Subcutaneous abdominal adipose tissue (tissue), 5 donors: ENCODE measurements at regions not wholly inside any gene's neighbourhood (a gene's known extent, or its start where the extent isn't known, plus 50 kb on each side); places are given as distances from the start of the nearest gene placed in this dataset.
A peak's percentile ranks its signal among the peaks of the same experiment; 100 is the strongest.
"Not testable (repeated sequence)": the region's sequence is repeated elsewhere in the genome, so short reads cannot be mapped to it uniquely, and the experiment has no call there.

Experiments
- H3K27ac ChIP-seq: one replicate; pipeline ENCODE4 v1.7.0; 2013; ENCODE audit warnings: low read depth, mild to moderate bottlenecking, inconsistent platforms, low read length, moderate library complexity
- H3K27me3 ChIP-seq, 5 donors: one replicate each; pipeline ENCODE4 v1.7.0; 2013; ENCODE audit warnings: low read length in 5 of 5, inconsistent platforms in 1 of 5; ENCODE audit not compliant: control insufficient read depth in 5 of 5, insufficient read depth in 4 of 5
- H3K36me3 ChIP-seq, 5 donors: one replicate each; pipeline ENCODE4 v1.7.0; 2013; ENCODE audit warnings: low read length in 5 of 5; ENCODE audit not compliant: control insufficient read depth in 5 of 5, insufficient read depth in 5 of 5
- H3K4me1 ChIP-seq, 5 donors: one replicate each; pipeline ENCODE4 v1.7.0; 2013; ENCODE audit warnings: low read length in 5 of 5, mild to moderate bottlenecking in 3 of 5, moderate library complexity in 1 of 5; ENCODE audit not compliant: control insufficient read depth in 5 of 5, insufficient read depth in 5 of 5
- H3K4me3 ChIP-seq, 5 donors: one replicate each; pipeline ENCODE4 v1.7.0; 2013; ENCODE audit warnings: low read length in 5 of 5, low read depth in 1 of 5
- H3K9ac ChIP-seq, 5 donors: one replicate each; pipeline ENCODE4 v1.7.0; 2013; ENCODE audit warnings: low read length in 5 of 5, mild to moderate bottlenecking in 4 of 5, moderate library complexity in 3 of 5
- H3K9me3 ChIP-seq, 5 donors: one replicate each; pipeline ENCODE4 v1.7.0; 2013; ENCODE audit warnings: low read length in 5 of 5; ENCODE audit not compliant: control insufficient read depth in 5 of 5
- donor health status: healthy.
- donor health status: healthy.
- donor health status: healthy.
- donor health status: healthy.
- donor health status: healthy.

- H3K36me3 ChIP-seq, result no peaks in the 10 kb centered on the region
- no peaks in the 10 kb centered on the region for H3K9me3 ChIP-seq
- no peaks in the 10 kb centered on the region for H3K27me3 ChIP-seq
- no peak overlapping the region for H3K9ac ChIP-seq
- H3K4me3 ChIP-seq, result no peak overlapping the region
- H3K4me1 ChIP-seq, result no peaks in the 10 kb centered on the region
- no peak overlapping the region for H3K27ac ChIP-seq
These were observed 609.8 kb upstream of the KLF12 start for GRCh38 chr13:74743992-74744391.

GRCh38 chr13:74741732-74742131 lies 607.5 kb upstream of the KLF12 start:
- H3K27ac ChIP-seq, result no peak overlapping the region
- no peaks in the 10 kb centered on the region for H3K36me3 ChIP-seq

GRCh38 chr13:74732736-74733385 lies 598.7 kb upstream of the KLF12 start:
- Histone ChIP-seq H3K4me1 (peaks cover 0 to 5% (median 0%) of the 10 kb centered on the region in 5 donors), H3K27me3 (no peaks in the 10 kb centered on the region), H3K4me3 (no peak overlapping the region), H3K9ac (no peak overlapping the region), H3K9me3 (no peaks in the 10 kb centered on the region), H3K36me3 (no peaks in the 10 kb centered on the region), H3K27ac (no peak overlapping the region)

More at GRCh38 chr13:74741732-74742131, 607.5 kb upstream of the KLF12 start:
- no peak overlapping the region for H3K4me3 ChIP-seq
- no peaks in the 10 kb centered on the region for H3K4me1 ChIP-seq
- no peaks in the 10 kb centered on the region for H3K9me3 ChIP-seq
- no peaks in the 10 kb centered on the region for H3K27me3 ChIP-seq
- H3K9ac ChIP-seq, result no peak overlapping the region

GRCh38 chr13:74731731-74732130 lies 597.5 kb upstream of the KLF12 start:
- Histone ChIP-seq H3K4me1 (peaks cover 0 to 5% (median 0%) of the 10 kb centered on the region in 5 donors), H3K4me3 (no peak overlapping the region), H3K9ac (no peak overlapping the region), H3K36me3 (no peaks in the 10 kb centered on the region), H3K27me3 (no peaks in the 10 kb centered on the region), H3K27ac (no peak overlapping the region), H3K9me3 (no peaks in the 10 kb centered on the region)

GRCh38 chr13:74730556-74731331 lies 596.5 kb upstream of the KLF12 start:
- no peak overlapping the region for H3K4me3 ChIP-seq
- H3K9ac ChIP-seq, result no peak overlapping the region
- peaks cover 0 to 5% (median 0%) of the 10 kb centered on the region in 5 donors for H3K4me1 ChIP-seq
- no peaks in the 10 kb centered on the region for H3K27me3 ChIP-seq
- H3K36me3 ChIP-seq, result no peaks in the 10 kb centered on the region
- H3K9me3 ChIP-seq, result no peaks in the 10 kb centered on the region
- H3K27ac ChIP-seq, result peak overlapping the region; percentile 15

- Histone ChIP-seq H3K36me3 (no peaks in the 10 kb centered on the region), H3K27me3 (no peaks in the 10 kb centered on the region), H3K4me3 (no peak overlapping the region), H3K27ac (no peak overlapping the region), H3K9ac (no peak overlapping the region), H3K9me3 (no peaks in the 10 kb centered on the region), H3K4me1 (peaks cover 0 to 2% (median 0%) of the 10 kb centered on the region in 5 donors)
These were observed 592.0 kb upstream of the KLF12 start for GRCh38 chr13:74726206-74726605.

- H3K36me3 ChIP-seq, H3K9me3 ChIP-seq, H3K4me3 ChIP-seq, H3K27ac ChIP-seq, H3K4me1 ChIP-seq, H3K27me3 ChIP-seq, H3K9ac ChIP-seq: not testable (repeated sequence)
These were observed 584.1 kb upstream of the KLF12 start for GRCh38 chr13:74718232-74718842.

GRCh38 chr13:74715718-74716117 lies 581.5 kb upstream of the KLF12 start:
- Histone ChIP-seq H3K4me3 (no peak overlapping the region), H3K4me1 (no peaks in the 10 kb centered on the region), H3K9me3 (peaks cover 0 to 7% (median 6%) of the 10 kb centered on the region in 5 donors), H3K27me3 (no peaks in the 10 kb centered on the region), H3K36me3 (no peaks in the 10 kb centered on the region), H3K27ac (no peak overlapping the region), H3K9ac (no peak overlapping the region)

GRCh38 chr13:74710006-74710405 lies 575.8 kb upstream of the KLF12 start:
- Histone ChIP-seq H3K4me3 (no peak overlapping the region), H3K9ac (no peak overlapping the region), H3K36me3 (no peaks in the 10 kb centered on the region), H3K27me3 (no peaks in the 10 kb centered on the region), H3K4me1 (peaks cover 0 to 7% (median 0%) of the 10 kb centered on the region in 5 donors), H3K27ac (no peak overlapping the region), H3K9me3 (peaks cover 0 to 2% (median 0%) of the 10 kb centered on the region in 5 donors)

- Histone ChIP-seq H3K36me3 (no peaks in the 10 kb centered on the region), H3K4me3 (no peak overlapping the region), H3K4me1 (peaks cover 0 to 7% (median 0%) of the 10 kb centered on the region in 5 donors), H3K27me3 (no peaks in the 10 kb centered on the region), H3K9me3 (no peaks in the 10 kb centered on the region), H3K9ac (no peak overlapping the region), H3K27ac (no peak overlapping the region)
These were observed 575.0 kb upstream of the KLF12 start for GRCh38 chr13:74709226-74709625.
